ENCODE measurements at regions not wholly inside any gene's neighbourhood (a gene's known extent, or its start where the extent isn't known, plus 50 kb on each side); places are given as distances from the start of the nearest gene placed in this dataset.
A peak's percentile ranks its signal among the peaks of the same experiment; 100 is the strongest.

GRCh38 chr16:6009151-6009550 is 911.6 kb upstream of the EEF2KMT start:
- Histone ChIP-seq H3K36me3 (ENCODE audit: control insufficient read depth, insufficient read depth, low read length) (no peaks in the 10 kb centered on the region), H3K27me3 (ENCODE audit: control insufficient read depth, insufficient read depth, low read length) (no peaks in the 10 kb centered on the region), H3K27ac (ENCODE audit: low read depth, low read length) (no peak overlapping the region), H3K4me3 (ENCODE audit: low read depth, low read length) (no peak overlapping the region), H3K9me3 (ENCODE audit: control insufficient read depth, insufficient read depth, low read length) (no peaks in the 10 kb centered on the region), H3K4me1 (ENCODE audit: control insufficient read depth, insufficient read depth, low read length) (no peaks in the 10 kb centered on the region)
- DNase-seq (ENCODE audit: low read depth in 4 of 6, low spot score in 6 of 6), result no peak
- WGBS (ENCODE audit: insufficient coverage), result 78% methylated on average over 4 of the region's 5 CpGs

- no peaks in the 10 kb centered on the region for H3K36me3 ChIP-seq (ENCODE audit: control insufficient read depth, insufficient read depth, low read length)
- no peak overlapping the region for H3K4me3 ChIP-seq (ENCODE audit: low read depth, low read length)
- no peak overlapping the region for H3K27ac ChIP-seq (ENCODE audit: low read depth, low read length)
- H3K27me3 ChIP-seq (ENCODE audit: control insufficient read depth, insufficient read depth, low read length), result no peaks in the 10 kb centered on the region
- H3K9me3 ChIP-seq (ENCODE audit: control insufficient read depth, insufficient read depth, low read length), result no peaks in the 10 kb centered on the region
- DNase-seq (ENCODE audit: low read depth in 4 of 6, low spot score in 6 of 6), result peak in 2 of 6 donors; percentile 24 to 80
- WGBS (ENCODE audit: insufficient coverage), result 14% methylated on average over 6 of the region's 9 CpGs
- no peaks in the 10 kb centered on the region for H3K4me1 ChIP-seq (ENCODE audit: control insufficient read depth, insufficient read depth, low read length)
Observed at GRCh38 chr16:6008670-6009069, 911.1 kb upstream of the EEF2KMT start.

GRCh38 chr16:5993356-5993755 is 895.8 kb upstream of the EEF2KMT start:
- Histone ChIP-seq H3K27me3 (ENCODE audit: control insufficient read depth, insufficient read depth, low read length) (no peaks in the 10 kb centered on the region), H3K36me3 (ENCODE audit: control insufficient read depth, insufficient read depth, low read length) (no peaks in the 10 kb centered on the region), H3K4me1 (ENCODE audit: control insufficient read depth, insufficient read depth, low read length) (no peaks in the 10 kb centered on the region), H3K4me3 (ENCODE audit: low read depth, low read length) (no peak overlapping the region), H3K27ac (ENCODE audit: low read depth, low read length) (no peak overlapping the region), H3K9me3 (ENCODE audit: control insufficient read depth, insufficient read depth, low read length) (no peaks in the 10 kb centered on the region)
- 92% methylated on average over 1 of the region's 2 CpGs for WGBS (ENCODE audit: insufficient coverage)
- peak in 1 of 6 donors; percentile 56 for DNase-seq (ENCODE audit: low read depth in 4 of 6, low spot score in 6 of 6)

GRCh38 chr16:5982979-5983378 is 885.4 kb upstream of the EEF2KMT start:
- Histone ChIP-seq H3K27ac (ENCODE audit: low read depth, low read length) (no peak overlapping the region), H3K36me3 (ENCODE audit: control insufficient read depth, insufficient read depth, low read length) (no peaks in the 10 kb centered on the region), H3K27me3 (ENCODE audit: control insufficient read depth, insufficient read depth, low read length) (no peaks in the 10 kb centered on the region), H3K4me3 (ENCODE audit: low read depth, low read length) (no peak overlapping the region), H3K4me1 (ENCODE audit: control insufficient read depth, insufficient read depth, low read length) (no peaks in the 10 kb centered on the region), H3K9me3 (ENCODE audit: control insufficient read depth, insufficient read depth, low read length) (no peaks in the 10 kb centered on the region)
- 60% methylated on average over 6 of the region's 11 CpGs for WGBS (ENCODE audit: insufficient coverage)
- no peak for DNase-seq (ENCODE audit: low read depth in 4 of 6, low spot score in 6 of 6)

GRCh38 chr16:5979905-5980550 is 882.4 kb upstream of the EEF2KMT start:
- H3K27me3 ChIP-seq (ENCODE audit: control insufficient read depth, insufficient read depth, low read length), result no peaks in the 10 kb centered on the region
- no peak overlapping the region for H3K4me3 ChIP-seq (ENCODE audit: low read depth, low read length)
- H3K9me3 ChIP-seq (ENCODE audit: control insufficient read depth, insufficient read depth, low read length), result no peaks in the 10 kb centered on the region
- 41% methylated on average over 6 of the region's 10 CpGs for WGBS (ENCODE audit: insufficient coverage)
- DNase-seq (ENCODE audit: low read depth in 4 of 6, low spot score in 6 of 6), result no peak
- no peaks in the 10 kb centered on the region for H3K36me3 ChIP-seq (ENCODE audit: control insufficient read depth, insufficient read depth, low read length)
- no peak overlapping the region for H3K27ac ChIP-seq (ENCODE audit: low read depth, low read length)
- no peaks in the 10 kb centered on the region for H3K4me1 ChIP-seq (ENCODE audit: control insufficient read depth, insufficient read depth, low read length)

- DNase-seq (ENCODE audit: low read depth in 4 of 6, low spot score in 6 of 6), result peak in 1 of 6 donors; percentile 70
- no peaks in the 10 kb centered on the region for H3K27me3 ChIP-seq (ENCODE audit: control insufficient read depth, insufficient read depth, low read length)
- no peak overlapping the region for H3K27ac ChIP-seq (ENCODE audit: low read depth, low read length)
- no peaks in the 10 kb centered on the region for H3K9me3 ChIP-seq (ENCODE audit: control insufficient read depth, insufficient read depth, low read length)
- no peaks in the 10 kb centered on the region for H3K4me1 ChIP-seq (ENCODE audit: control insufficient read depth, insufficient read depth, low read length)
- H3K4me3 ChIP-seq (ENCODE audit: low read depth, low read length), result no peak overlapping the region
- H3K36me3 ChIP-seq (ENCODE audit: control insufficient read depth, insufficient read depth, low read length), result no peaks in the 10 kb centered on the region
- WGBS (ENCODE audit: insufficient coverage), result 72% methylated on average over 9 of the region's 9 CpGs
Observed at GRCh38 chr16:5977329-5977728, 879.7 kb upstream of the EEF2KMT start.

- no peak for DNase-seq (ENCODE audit: low read depth in 4 of 6, low spot score in 6 of 6)
- Histone ChIP-seq H3K4me1 (ENCODE audit: control insufficient read depth, insufficient read depth, low read length) (no peaks in the 10 kb centered on the region), H3K36me3 (ENCODE audit: control insufficient read depth, insufficient read depth, low read length) (no peaks in the 10 kb centered on the region), H3K27me3 (ENCODE audit: control insufficient read depth, insufficient read depth, low read length) (no peaks in the 10 kb centered on the region), H3K27ac (ENCODE audit: low read depth, low read length) (no peak overlapping the region), H3K4me3 (ENCODE audit: low read depth, low read length) (no peak overlapping the region), H3K9me3 (ENCODE audit: control insufficient read depth, insufficient read depth, low read length) (no peaks in the 10 kb centered on the region)
- WGBS (ENCODE audit: insufficient coverage), result 67% methylated on average over 1 of the region's 1 CpG
Observed at GRCh38 chr16:5972747-5973146, 875.2 kb upstream of the EEF2KMT start.

- H3K36me3 ChIP-seq (ENCODE audit: control insufficient read depth, insufficient read depth, low read length), result no peaks in the 10 kb centered on the region
- no peak overlapping the region for H3K4me3 ChIP-seq (ENCODE audit: low read depth, low read length)
- H3K27ac ChIP-seq (ENCODE audit: low read depth, low read length), result no peak overlapping the region
- H3K9me3 ChIP-seq (ENCODE audit: control insufficient read depth, insufficient read depth, low read length), result no peaks in the 10 kb centered on the region
- no peak for DNase-seq (ENCODE audit: low read depth in 4 of 6, low spot score in 6 of 6)
- WGBS (ENCODE audit: insufficient coverage), result 88% methylated on average over 1 of the region's 2 CpGs
- no peaks in the 10 kb centered on the region for H3K27me3 ChIP-seq (ENCODE audit: control insufficient read depth, insufficient read depth, low read length)
- H3K4me1 ChIP-seq (ENCODE audit: control insufficient read depth, insufficient read depth, low read length), result no peaks in the 10 kb centered on the region
Observed at GRCh38 chr16:5971924-5972323, 874.3 kb upstream of the EEF2KMT start.

GRCh38 chr16:5971106-5971505 is 873.5 kb upstream of the EEF2KMT start:
- no peaks in the 10 kb centered on the region for H3K27me3 ChIP-seq (ENCODE audit: control insufficient read depth, insufficient read depth, low read length)
- no peaks in the 10 kb centered on the region for H3K36me3 ChIP-seq (ENCODE audit: control insufficient read depth, insufficient read depth, low read length)
- no peak overlapping the region for H3K27ac ChIP-seq (ENCODE audit: low read depth, low read length)
- no peak for DNase-seq (ENCODE audit: low read depth in 4 of 6, low spot score in 6 of 6)
- H3K4me3 ChIP-seq (ENCODE audit: low read depth, low read length), result no peak overlapping the region
- WGBS (ENCODE audit: insufficient coverage), result 60% methylated on average over 1 of the region's 2 CpGs
- H3K9me3 ChIP-seq (ENCODE audit: control insufficient read depth, insufficient read depth, low read length), result no peaks in the 10 kb centered on the region
- no peaks in the 10 kb centered on the region for H3K4me1 ChIP-seq (ENCODE audit: control insufficient read depth, insufficient read depth, low read length)

- H3K27ac ChIP-seq (ENCODE audit: low read depth, low read length), result no peak overlapping the region
- H3K4me3 ChIP-seq (ENCODE audit: low read depth, low read length), result no peak overlapping the region
- 88% methylated on average over 5 of the region's 7 CpGs for WGBS (ENCODE audit: insufficient coverage)
- no peaks in the 10 kb centered on the region for H3K36me3 ChIP-seq (ENCODE audit: control insufficient read depth, insufficient read depth, low read length)
- DNase-seq (ENCODE audit: low read depth in 4 of 6, low spot score in 6 of 6), result no peak
- no peaks in the 10 kb centered on the region for H3K4me1 ChIP-seq (ENCODE audit: control insufficient read depth, insufficient read depth, low read length)
- H3K27me3 ChIP-seq (ENCODE audit: control insufficient read depth, insufficient read depth, low read length), result no peaks in the 10 kb centered on the region
- H3K9me3 ChIP-seq (ENCODE audit: control insufficient read depth, insufficient read depth, low read length), result no peaks in the 10 kb centered on the region
Observed at GRCh38 chr16:5966004-5966403, 868.4 kb upstream of the EEF2KMT start.
